ENCODE measurements at regions not wholly inside any gene's neighbourhood (a gene's known extent, or its start where the extent isn't known, plus 50 kb on each side); places are given as distances from the start of the nearest gene placed in this dataset.
"Not testable (repeated sequence)": the region's sequence is repeated elsewhere in the genome, so short reads cannot be mapped to it uniquely, and the experiment has no call there.

DNA sequence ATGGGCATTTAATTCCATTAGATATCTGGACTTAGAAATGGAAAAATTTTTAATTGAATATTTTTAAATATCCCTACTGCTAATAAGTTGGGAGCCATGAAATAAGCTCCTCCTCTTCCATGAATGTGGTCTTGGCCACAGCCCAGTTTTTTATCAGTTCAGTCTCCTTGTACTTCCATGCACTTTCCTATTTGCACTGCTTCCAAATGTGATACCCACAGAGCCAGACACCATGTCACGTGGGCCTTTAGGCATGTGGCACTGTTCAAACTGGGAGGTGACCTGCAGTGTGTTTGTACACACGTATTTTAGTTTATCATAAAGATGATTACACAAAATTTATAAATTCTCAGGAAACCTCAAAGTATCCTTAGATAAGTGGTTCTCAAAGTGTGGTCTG, 80.1 kb upstream of the DGKG start:
- CTCF ChIA-PET: interaction anchor here (1.7 kb wide), 1 partner anchor 11 kb away, joined by 6 read pairs; no protein-coding TSS in a partner anchor
- DNase-seq: peak in 1 of 3 donors; percentile 9

DNA sequence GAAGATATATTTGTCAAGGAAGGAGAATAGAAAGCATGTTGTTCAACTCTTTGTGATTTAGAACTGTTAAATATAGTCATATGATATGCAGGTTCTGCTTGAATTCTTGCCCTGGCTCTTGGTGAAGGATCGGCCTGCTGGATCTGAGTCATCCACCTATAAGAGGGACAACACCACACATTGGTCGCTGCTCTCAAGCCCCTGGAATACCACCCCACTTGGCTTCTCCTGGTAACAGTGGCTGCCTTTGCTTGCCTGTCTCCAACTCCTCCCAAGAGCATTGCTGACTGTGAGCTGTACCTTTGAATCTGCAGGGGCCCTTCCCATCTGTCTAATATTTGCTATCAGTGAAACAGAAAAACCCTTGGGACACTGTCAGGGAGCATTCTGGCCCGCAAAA, 78.9 kb upstream of the DGKG start:
- CTCF ChIA-PET: interaction anchor here (1.5 to 1.7 kb wide), 2 partner anchors 10 to 62 kb away, joined by 3 to 6 read pairs; no protein-coding TSS in a partner anchor
- Histone ChIP-seq H3K4me3 (ENCODE audit: control insufficient read depth in 1 of 7, extremely low read depth in 1 of 7, insufficient read depth in 4 of 7, low read depth in 2 of 7, low read length in 6 of 7) (no peak overlapping the region), H3K4me1 (ENCODE audit: control extremely low read depth in 1 of 4, control insufficient read depth in 4 of 4, insufficient read depth in 4 of 4, low read length in 3 of 4) (no peaks in the 10 kb centered on the region), H3K36me3 (ENCODE audit: control insufficient read depth in 4 of 4, insufficient read depth in 4 of 4, low read length in 3 of 4) (no peaks in the 10 kb centered on the region), H3K9me3 (ENCODE audit: control extremely low read depth in 1 of 5, control insufficient read depth in 4 of 5, insufficient read depth in 2 of 5, low read depth in 1 of 5, low read length in 4 of 5) (no peaks in the 10 kb centered on the region), H3K27ac (ENCODE audit: insufficient read depth in 1 of 2, low read depth in 1 of 2, low read length in 2 of 2, poor library complexity in 1 of 2, severe bottlenecking in 2 of 2) (no peak overlapping the region), H3K27me3 (replicated peaks in 2 of 5; ENCODE audit: control insufficient read depth in 4 of 5, insufficient read depth in 5 of 5, low read length in 4 of 5) (no peaks in the 10 kb centered on the region)
- no peak for DNase-seq
- POLR2A ChIA-PET: no interaction called here
- WGBS (ENCODE audit: insufficient coverage): 89% methylated on average over 2 of the region's 3 CpGs

More for the DNA sequence above, 80.1 kb upstream of the DGKG start:
- Histone ChIP-seq H3K4me3 (ENCODE audit: control insufficient read depth in 1 of 7, extremely low read depth in 1 of 7, insufficient read depth in 4 of 7, low read depth in 2 of 7, low read length in 6 of 7) (no peak overlapping the region), H3K36me3 (ENCODE audit: control insufficient read depth in 4 of 4, insufficient read depth in 4 of 4, low read length in 3 of 4) (no peaks in the 10 kb centered on the region), H3K9me3 (ENCODE audit: control extremely low read depth in 1 of 5, control insufficient read depth in 4 of 5, insufficient read depth in 2 of 5, low read depth in 1 of 5, low read length in 4 of 5) (no peaks in the 10 kb centered on the region), H3K27me3 (replicated peaks in 2 of 5; ENCODE audit: control insufficient read depth in 4 of 5, insufficient read depth in 5 of 5, low read length in 4 of 5) (no peaks in the 10 kb centered on the region), H3K27ac (ENCODE audit: insufficient read depth in 1 of 2, low read depth in 1 of 2, low read length in 2 of 2, poor library complexity in 1 of 2, severe bottlenecking in 2 of 2) (no peak overlapping the region), H3K4me1 (ENCODE audit: control extremely low read depth in 1 of 4, control insufficient read depth in 4 of 4, insufficient read depth in 4 of 4, low read length in 3 of 4) (no peaks in the 10 kb centered on the region)
- WGBS (ENCODE audit: insufficient coverage): no CpG with 5 or more reads among the region's 2 CpGs
- POLR2A ChIA-PET: no interaction called here

DNA sequence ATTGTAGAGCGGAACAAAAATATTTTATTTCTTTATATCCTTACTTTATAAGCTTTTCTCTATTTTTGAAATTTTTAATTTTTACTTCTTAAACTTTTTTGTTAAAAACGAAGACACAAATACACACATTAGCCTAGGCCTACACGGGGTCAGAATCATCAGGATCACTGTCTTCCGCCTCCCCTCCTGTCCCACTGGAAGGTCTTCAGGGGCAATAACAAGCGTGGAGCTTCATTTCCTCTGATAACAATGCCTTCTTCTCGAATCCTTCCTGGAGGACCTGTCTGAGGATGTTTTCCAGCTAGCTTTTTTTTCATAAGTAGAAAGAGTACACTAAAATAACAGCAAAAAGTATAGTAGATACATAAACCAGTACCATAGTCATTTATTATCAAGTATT, 77.7 kb upstream of the DGKG start:
- ChIA-PET CTCF (no interaction called here), POLR2A (no interaction called here)
- WGBS (ENCODE audit: insufficient coverage): 100% methylated on average over 2 of the region's 6 CpGs

DNA sequence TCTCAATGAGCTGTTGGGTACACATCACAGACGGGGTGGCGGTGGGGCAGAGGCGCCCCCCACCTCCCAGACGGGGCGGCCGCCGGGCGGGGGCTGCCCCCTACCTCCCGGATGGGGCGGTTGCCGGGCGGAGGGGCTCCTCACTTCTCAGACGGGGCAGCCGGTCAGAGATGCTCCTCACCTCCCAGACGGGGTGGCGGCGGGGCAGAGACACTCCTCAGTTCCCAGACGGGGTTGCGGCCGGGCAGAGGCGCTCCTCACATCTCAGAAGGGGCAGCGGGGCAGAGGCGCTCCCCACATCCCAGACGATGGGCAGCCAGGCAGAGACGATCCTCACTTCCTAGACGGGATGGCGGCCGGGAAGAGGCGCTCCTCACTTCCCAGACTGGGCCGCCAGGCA, 73.3 kb upstream of the DGKG start:
- H3K27ac ChIP-seq (ENCODE audit: insufficient read depth in 1 of 2, low read depth in 1 of 2, low read length in 2 of 2, poor library complexity in 1 of 2, severe bottlenecking in 2 of 2); H3K36me3 ChIP-seq (ENCODE audit: control insufficient read depth in 4 of 4, insufficient read depth in 4 of 4, low read length in 3 of 4); H3K4me1 ChIP-seq (ENCODE audit: control extremely low read depth in 1 of 4, control insufficient read depth in 4 of 4, insufficient read depth in 4 of 4, low read length in 3 of 4); H3K9me3 ChIP-seq (ENCODE audit: control extremely low read depth in 1 of 5, control insufficient read depth in 4 of 5, insufficient read depth in 2 of 5, low read depth in 1 of 5, low read length in 4 of 5); DNase-seq; H3K4me3 ChIP-seq (ENCODE audit: control insufficient read depth in 1 of 7, extremely low read depth in 1 of 7, insufficient read depth in 4 of 7, low read depth in 2 of 7, low read length in 6 of 7); POLR2A ChIA-PET; H3K27me3 ChIP-seq (replicated peaks in 2 of 5; ENCODE audit: control insufficient read depth in 4 of 5, insufficient read depth in 5 of 5, low read length in 4 of 5); CTCF ChIA-PET: not testable (repeated sequence)
- 93% methylated on average over 20 of the region's 30 CpGs for WGBS (ENCODE audit: insufficient coverage)

More for the DNA sequence above, 77.7 kb upstream of the DGKG start:
- no peaks in the 10 kb centered on the region for H3K27me3 ChIP-seq (replicated peaks in 2 of 5; ENCODE audit: control insufficient read depth in 4 of 5, insufficient read depth in 5 of 5, low read length in 4 of 5)
- H3K9me3 ChIP-seq (ENCODE audit: control extremely low read depth in 1 of 5, control insufficient read depth in 4 of 5, insufficient read depth in 2 of 5, low read depth in 1 of 5, low read length in 4 of 5): no peaks in the 10 kb centered on the region
- no peak overlapping the region for H3K27ac ChIP-seq (ENCODE audit: insufficient read depth in 1 of 2, low read depth in 1 of 2, low read length in 2 of 2, poor library complexity in 1 of 2, severe bottlenecking in 2 of 2)
- H3K4me3 ChIP-seq (ENCODE audit: control insufficient read depth in 1 of 7, extremely low read depth in 1 of 7, insufficient read depth in 4 of 7, low read depth in 2 of 7, low read length in 6 of 7): no peak overlapping the region
- no peak for DNase-seq
- no peaks in the 10 kb centered on the region for H3K4me1 ChIP-seq (ENCODE audit: control extremely low read depth in 1 of 4, control insufficient read depth in 4 of 4, insufficient read depth in 4 of 4, low read length in 3 of 4)
- H3K36me3 ChIP-seq (ENCODE audit: control insufficient read depth in 4 of 4, insufficient read depth in 4 of 4, low read length in 3 of 4): no peaks in the 10 kb centered on the region

DNA sequence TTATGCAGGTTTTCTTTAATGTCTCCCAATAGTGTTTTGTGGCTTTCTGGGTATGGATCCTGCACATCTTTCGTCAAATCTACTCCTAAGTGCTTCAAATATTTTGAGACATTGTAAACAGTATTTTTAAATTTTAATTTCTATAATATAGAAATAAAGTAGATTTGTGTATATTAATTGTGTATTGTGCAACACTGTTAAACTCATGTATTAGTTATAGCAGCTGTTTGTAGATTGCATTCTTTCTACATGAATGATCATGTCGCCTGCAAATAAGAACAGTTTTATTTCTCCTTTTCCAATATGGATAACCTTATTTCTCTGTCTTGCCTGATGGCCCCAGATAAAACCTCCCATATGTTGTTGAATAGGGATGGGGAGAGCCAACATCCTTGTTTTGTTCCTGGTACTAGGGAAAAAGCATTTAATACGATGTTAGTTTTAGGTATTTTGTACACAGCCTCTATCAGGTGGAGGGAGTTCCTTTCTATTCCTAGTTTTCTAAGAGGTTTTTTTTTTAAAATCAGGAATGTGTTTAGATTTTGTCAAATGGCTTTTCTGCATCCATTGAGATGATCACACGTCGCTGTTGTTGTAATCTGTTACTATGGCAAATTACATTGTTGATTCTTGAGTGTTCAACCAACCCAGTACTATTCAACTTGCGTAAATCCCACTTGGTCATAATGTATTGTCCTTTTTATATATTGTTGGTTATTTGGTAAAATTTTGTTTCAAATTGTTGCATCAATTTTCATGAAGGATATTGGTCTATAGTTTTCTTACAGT, 71.1 kb upstream of the DGKG start:
- Histone ChIP-seq H3K9me3 (ENCODE audit: control extremely low read depth in 1 of 5, control insufficient read depth in 4 of 5, insufficient read depth in 2 of 5, low read depth in 1 of 5, low read length in 4 of 5) (no peaks in the 10 kb centered on the region), H3K4me1 (ENCODE audit: control extremely low read depth in 1 of 4, control insufficient read depth in 4 of 4, insufficient read depth in 4 of 4, low read length in 3 of 4) (peaks cover 0 to 1% (median under 1%) of the 10 kb centered on the region in 4 experiments), H3K4me3 (ENCODE audit: control insufficient read depth in 1 of 7, extremely low read depth in 1 of 7, insufficient read depth in 4 of 7, low read depth in 2 of 7, low read length in 6 of 7) (no peak overlapping the region), H3K27ac (ENCODE audit: insufficient read depth in 1 of 2, low read depth in 1 of 2, low read length in 2 of 2, poor library complexity in 1 of 2, severe bottlenecking in 2 of 2) (no peak overlapping the region), H3K27me3 (replicated peaks in 2 of 5; ENCODE audit: control insufficient read depth in 4 of 5, insufficient read depth in 5 of 5, low read length in 4 of 5) (no peaks in the 10 kb centered on the region), H3K36me3 (ENCODE audit: control insufficient read depth in 4 of 4, insufficient read depth in 4 of 4, low read length in 3 of 4) (no peaks in the 10 kb centered on the region)
- CTCF ChIA-PET: interaction anchor here (1.0 kb wide), 1 partner anchor 17 kb away, joined by 3 read pairs; no protein-coding TSS in a partner anchor
- no peak for DNase-seq
- POLR2A ChIA-PET: no interaction called here
- WGBS (ENCODE audit: insufficient coverage): 100% methylated on average over 3 of the region's 6 CpGs

DNA sequence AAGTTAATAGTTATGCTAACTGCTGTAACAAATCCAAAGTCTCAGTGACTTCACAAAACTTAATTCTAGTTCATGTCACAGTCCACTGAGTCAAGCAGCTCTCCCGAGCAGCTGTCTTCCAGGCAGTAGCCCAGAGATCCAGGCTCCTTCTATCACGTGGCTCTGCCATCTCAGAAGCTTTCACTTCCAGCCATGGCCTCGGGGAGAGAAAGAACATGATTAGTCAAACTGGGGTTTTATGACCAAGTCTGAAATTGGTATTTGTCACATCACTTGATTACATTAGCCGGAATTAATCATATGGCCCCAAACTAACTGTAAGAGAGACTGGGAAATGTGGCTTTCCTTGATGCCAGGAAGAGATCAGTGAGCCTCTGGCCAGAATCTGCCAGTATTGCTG, 70.2 kb upstream of the DGKG start:
- Histone ChIP-seq H3K36me3 (ENCODE audit: control insufficient read depth in 4 of 4, insufficient read depth in 4 of 4, low read length in 3 of 4) (no peaks in the 10 kb centered on the region), H3K27me3 (replicated peaks in 2 of 5; ENCODE audit: control insufficient read depth in 4 of 5, insufficient read depth in 5 of 5, low read length in 4 of 5) (no peaks in the 10 kb centered on the region), H3K4me3 (ENCODE audit: control insufficient read depth in 1 of 7, extremely low read depth in 1 of 7, insufficient read depth in 4 of 7, low read depth in 2 of 7, low read length in 6 of 7) (no peak overlapping the region), H3K4me1 (ENCODE audit: control extremely low read depth in 1 of 4, control insufficient read depth in 4 of 4, insufficient read depth in 4 of 4, low read length in 3 of 4) (peaks cover 0 to 8% (median 5%) of the 10 kb centered on the region in 4 experiments), H3K27ac (ENCODE audit: insufficient read depth in 1 of 2, low read depth in 1 of 2, low read length in 2 of 2, poor library complexity in 1 of 2, severe bottlenecking in 2 of 2) (no peak overlapping the region), H3K9me3 (ENCODE audit: control extremely low read depth in 1 of 5, control insufficient read depth in 4 of 5, insufficient read depth in 2 of 5, low read depth in 1 of 5, low read length in 4 of 5) (no peaks in the 10 kb centered on the region)
- WGBS (ENCODE audit: insufficient coverage): 91% methylated on average over 4 of the region's 4 CpGs
- ChIA-PET CTCF (interaction anchor here (1.0 to 2.5 kb wide), 2 partner anchors 9 to 16 kb away, joined by 3 to 6 read pairs; no protein-coding TSS in a partner anchor), POLR2A (no interaction called here)
- DNase-seq: no peak

DNA sequence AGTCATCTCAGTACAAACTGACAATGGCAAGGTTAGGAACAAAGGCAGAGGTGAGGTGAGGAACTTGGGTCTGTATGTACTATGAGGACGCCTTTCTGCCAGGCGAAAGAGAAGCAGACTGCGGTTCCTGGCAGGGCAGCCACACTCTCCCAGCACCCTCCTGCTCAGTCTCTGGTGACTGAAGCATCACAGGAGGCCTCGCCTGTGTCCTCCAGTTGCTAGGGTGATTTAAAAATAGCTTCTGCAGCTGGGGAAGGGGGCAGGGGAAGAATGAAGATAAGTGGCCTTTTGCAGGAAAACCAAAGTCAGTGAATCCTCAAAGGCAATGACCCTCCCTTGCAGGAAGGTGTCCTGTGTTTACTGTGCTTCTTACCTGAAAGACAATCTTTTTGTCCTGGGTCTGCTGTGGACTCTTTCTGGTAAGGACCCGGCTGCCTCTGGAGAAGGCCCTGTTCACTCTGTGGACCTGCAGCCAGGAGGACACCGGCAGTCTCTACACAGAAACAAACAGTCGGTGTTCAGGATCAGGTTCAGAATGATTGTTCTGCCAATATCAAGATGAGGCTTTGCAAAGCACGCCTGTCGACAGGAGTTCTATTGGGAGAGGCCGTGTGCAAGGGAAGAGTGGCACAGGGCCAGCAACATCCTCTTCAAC, 65.7 kb upstream of the DGKG start:
- Histone ChIP-seq H3K27ac (ENCODE audit: insufficient read depth in 1 of 2, low read depth in 1 of 2, low read length in 2 of 2, poor library complexity in 1 of 2, severe bottlenecking in 2 of 2) (no peak overlapping the region), H3K4me1 (ENCODE audit: control extremely low read depth in 1 of 4, control insufficient read depth in 4 of 4, insufficient read depth in 4 of 4, low read length in 3 of 4) (peaks cover 3 to 19% (median 14%) of the 10 kb centered on the region in 4 experiments), H3K27me3 (replicated peaks in 2 of 5; ENCODE audit: control insufficient read depth in 4 of 5, insufficient read depth in 5 of 5, low read length in 4 of 5) (no peaks in the 10 kb centered on the region), H3K36me3 (ENCODE audit: control insufficient read depth in 4 of 4, insufficient read depth in 4 of 4, low read length in 3 of 4) (no peaks in the 10 kb centered on the region), H3K9me3 (ENCODE audit: control extremely low read depth in 1 of 5, control insufficient read depth in 4 of 5, insufficient read depth in 2 of 5, low read depth in 1 of 5, low read length in 4 of 5) (no peaks in the 10 kb centered on the region), H3K4me3 (ENCODE audit: control insufficient read depth in 1 of 7, extremely low read depth in 1 of 7, insufficient read depth in 4 of 7, low read depth in 2 of 7, low read length in 6 of 7) (no peak overlapping the region)
- DNase-seq: peak in 2 of 3 donors; percentile 31 to 54
- CTCF ChIA-PET: interaction anchor here (1.3 to 1.4 kb wide), 2 partner anchors 85 to 114 kb away, joined by 3 to 4 read pairs; no protein-coding TSS in a partner anchor
- POLR2A ChIA-PET: no interaction called here
- WGBS (ENCODE audit: insufficient coverage): 92% methylated on average over 9 of the region's 10 CpGs

Data from common myeloid progenitor, CD34-positive (primary cell).